Fibroblast of lung (primary cell): ENCODE measurements at regions not wholly inside any gene's neighbourhood (a gene's known extent, or its start where the extent isn't known, plus 50 kb on each side); places are given as distances from the start of the nearest gene placed in this dataset.

Source experiments
- DNase-seq, 2 donors: peaks; one replicate each; pipeline versions ENCODE4 v3.0.0 to v3.0.0-alpha.2; 2010; ENCODE audit warnings: low read depth in 2 of 2
- H2AFZ ChIP-seq: 2 replicates; pipeline ENCODE4 v1.5.1; 2012; ENCODE audit warnings: low read length, control low read depth, inconsistent platforms
- H3K27ac ChIP-seq: 2 replicates; pipeline ENCODE4 v1.5.1; 2011; ENCODE audit warnings: low read length, control low read depth; ENCODE audit not compliant: insufficient read depth
- H3K27me3 ChIP-seq: 2 replicates; pipeline ENCODE4 v1.5.1; 2011; ENCODE audit warnings: mild to moderate bottlenecking, low read length; ENCODE audit not compliant: control insufficient read depth, insufficient read depth
- H3K36me3 ChIP-seq: 2 replicates; pipeline ENCODE4 v1.5.1; 2011; ENCODE audit warnings: low read length; ENCODE audit not compliant: control insufficient read depth, insufficient read depth
- H3K4me1 ChIP-seq: 2 replicates; pipeline ENCODE4 v1.5.1; 2011; ENCODE audit warnings: low read length; ENCODE audit not compliant: control insufficient read depth, insufficient read depth; ENCODE audit errors: extremely low read depth
- H3K4me2 ChIP-seq: 2 replicates; pipeline ENCODE4 v1.5.1; 2011; ENCODE audit warnings: low read length, control low read depth; ENCODE audit not compliant: insufficient read depth; ENCODE audit errors: extremely low read depth
- H3K4me3 ChIP-seq, 4 experiments: fragments of 200-600 bp in 1 of 4; sonication (generic) in 1 of 4; replicated peaks in 1 of 4; 2 replicates each; pipeline ENCODE4 v1.5.1; 2011 to 2016; ENCODE audit warnings: low read length in 4 of 4, low read depth in 3 of 4, mild to moderate bottlenecking in 3 of 4, control low read depth in 2 of 4, inconsistent platforms in 1 of 4, mixed read lengths in 1 of 4; ENCODE audit not compliant: insufficient read depth in 1 of 4; ENCODE audit errors: control extremely low read depth in 1 of 4
- H3K79me2 ChIP-seq: 2 replicates; pipeline ENCODE4 v1.5.1; 2012; ENCODE audit warnings: mild to moderate bottlenecking, low read length, inconsistent platforms; ENCODE audit not compliant: control insufficient read depth, insufficient read depth
- H3K9ac ChIP-seq: 2 replicates; pipeline ENCODE4 v1.5.1; 2011; ENCODE audit warnings: mild to moderate bottlenecking, low read length, control low read depth; ENCODE audit not compliant: insufficient read depth
- H3K9me3 ChIP-seq: 2 replicates; pipeline ENCODE4 v1.5.1; 2012; ENCODE audit warnings: low read depth, low read length; ENCODE audit not compliant: control insufficient read depth, insufficient read depth
- H4K20me1 ChIP-seq: 2 replicates; pipeline ENCODE4 v1.5.1; 2011; ENCODE audit warnings: low read length; ENCODE audit not compliant: control insufficient read depth, insufficient read depth; ENCODE audit errors: extremely low read depth
- CTCF ChIP-seq, 2 donors: IDR thresholded peaks in 1 of 2; conservative IDR thresholded peaks in 1 of 2; 1 replicate in 1 of 2; 2 replicates in 1 of 2; pipeline ENCODE4 v1.5.1; 2011 to 2012; ENCODE audit warnings: low read length in 2 of 2, control low read depth in 1 of 2, inconsistent platforms in 1 of 2, low read depth in 1 of 2, mild to moderate bottlenecking in 1 of 2
- EZH2 ChIP-seq: IDR thresholded peaks from 2 replicates; pipeline ENCODE4 v1.5.1; 2012; ENCODE audit warnings: low read length, control low read depth, mild to moderate bottlenecking; ENCODE audit errors: missing control alignments

DNA sequence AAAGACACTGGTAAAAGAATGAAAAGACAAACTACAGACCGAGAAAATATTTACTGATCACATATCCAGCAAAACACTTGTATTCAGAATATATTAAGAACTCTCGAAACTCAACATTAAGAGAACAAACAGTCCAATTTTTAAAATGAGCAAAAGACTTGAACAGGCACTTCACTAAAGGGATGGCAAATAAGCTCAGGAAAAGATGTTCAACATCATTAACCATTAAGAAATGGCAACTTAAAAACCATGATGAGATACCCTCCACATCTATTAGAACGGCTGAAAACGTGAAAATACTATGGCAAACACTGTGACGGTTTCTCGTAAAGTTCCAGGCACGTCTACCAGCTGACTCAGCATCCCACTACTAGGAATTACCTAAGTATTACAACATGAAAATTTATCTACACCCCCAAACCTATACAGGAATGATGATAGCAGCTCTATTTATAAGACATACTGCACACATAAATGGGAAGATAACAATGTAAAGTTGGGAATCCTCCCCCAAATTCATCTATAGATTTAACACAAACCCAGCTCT lies 86.1 kb upstream of the PROK2 start:
- Histone ChIP-seq H3K36me3 (no peaks in the 10 kb centered on the region), H4K20me1 (no peaks in the 10 kb centered on the region), H3K9me3 (no peaks in the 10 kb centered on the region), H3K4me1 (no peaks in the 10 kb centered on the region), H3K4me3 (no peak overlapping the region), H3K9ac (no peak overlapping the region), H3K27ac (no peak overlapping the region), H3K27me3 (no peaks in the 10 kb centered on the region), H2AFZ (no peak overlapping the region), H3K79me2 (no peaks in the 10 kb centered on the region), H3K4me2 (no peak overlapping the region)
- TF ChIP-seq EZH2 (no peak), CTCF (conservative IDR thresholded peaks at IDR 0.05 in 1 of 2, IDR thresholded peaks at IDR 0.05 in 1 of 2; ENCODE audit: low read depth in 1 of 2, low read length in 2 of 2) (no peak)
- DNase-seq = no peak

DNA sequence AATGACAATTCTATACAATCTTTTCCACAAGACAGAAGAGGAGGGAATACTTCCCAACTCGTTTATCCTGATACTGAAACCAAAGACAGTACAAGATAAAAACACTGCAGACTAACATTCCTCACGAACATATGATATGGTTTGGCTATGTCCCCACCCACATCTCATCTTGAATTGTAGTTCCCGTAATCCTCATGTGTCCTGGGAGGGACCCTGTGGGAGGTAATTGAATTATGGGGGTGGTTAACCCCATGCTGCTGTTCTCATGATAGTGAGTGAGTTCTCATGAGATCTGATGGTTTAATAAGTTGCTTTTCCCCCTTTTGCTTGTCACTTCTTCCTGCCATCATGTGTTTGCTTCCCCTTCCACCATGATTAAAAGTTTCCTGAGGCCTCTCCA lies 83.9 kb upstream of the PROK2 start:
- no peak overlapping the region for H3K4me2 ChIP-seq
- H3K36me3 ChIP-seq = no peaks in the 10 kb centered on the region
- no peak for DNase-seq
- H3K79me2 ChIP-seq = no peaks in the 10 kb centered on the region
- no peak overlapping the region for H3K9ac ChIP-seq
- no peaks in the 10 kb centered on the region for H4K20me1 ChIP-seq
- no peak overlapping the region for H2AFZ ChIP-seq
- H3K9me3 ChIP-seq = no peaks in the 10 kb centered on the region
- no peak overlapping the region for H3K4me3 ChIP-seq
- H3K4me1 ChIP-seq = no peaks in the 10 kb centered on the region
- no peaks in the 10 kb centered on the region for H3K27me3 ChIP-seq
- H3K27ac ChIP-seq = no peak overlapping the region
- TF ChIP-seq EZH2 = no peak
- TF ChIP-seq CTCF (conservative IDR thresholded peaks at IDR 0.05 in 1 of 2, IDR thresholded peaks at IDR 0.05 in 1 of 2; ENCODE audit: low read depth in 1 of 2, low read length in 2 of 2) = no peak

- Histone ChIP-seq H3K27ac (no peak overlapping the region), H2AFZ (no peak overlapping the region), H3K9ac (no peak overlapping the region), H3K4me3 (no peak overlapping the region), H3K79me2 (no peaks in the 10 kb centered on the region), H3K4me2 (no peak overlapping the region), H3K9me3 (no peaks in the 10 kb centered on the region), H3K27me3 (no peaks in the 10 kb centered on the region), H4K20me1 (no peaks in the 10 kb centered on the region), H3K4me1 (no peaks in the 10 kb centered on the region), H3K36me3 (no peaks in the 10 kb centered on the region)
- no peak for DNase-seq
- no peak for TF ChIP-seq CTCF (conservative IDR thresholded peaks at IDR 0.05 in 1 of 2, IDR thresholded peaks at IDR 0.05 in 1 of 2; ENCODE audit: low read depth in 1 of 2, low read length in 2 of 2)
- TF ChIP-seq EZH2 = no peak
Measured at GRCh38 chr3:71865727-71866126, 80.8 kb upstream of the PROK2 start.
